Chondrocyte (in vitro differentiated cells): ENCODE measurements at regions not wholly inside any gene's neighbourhood (a gene's known extent, or its start where the extent isn't known, plus 50 kb on each side); places are given as distances from the start of the nearest gene placed in this dataset.
"Not testable (repeated sequence)": the region's sequence is repeated elsewhere in the genome, so short reads cannot be mapped to it uniquely, and the experiment has no call there.

Experiments
- DNase-seq: peaks from one replicate; pipeline ENCODE4 v3.0.0; 2021; ENCODE audit warnings: mixed read lengths, low spot score
- H3K27ac Mint-ChIP-seq: one replicate; pipeline ENCODE4 v1.8.0; 2021; ENCODE audit warnings: mild to moderate bottlenecking, moderate library complexity, mixed read lengths; ENCODE audit not compliant: unreplicated experiment
- H3K27me3 Mint-ChIP-seq: 2 replicates; pipeline ENCODE4 v1.8.0; 2021; ENCODE audit warnings: low read depth, mixed read lengths
- H3K36me3 Mint-ChIP-seq: 2 replicates; pipeline ENCODE4 v1.8.0; 2021; ENCODE audit warnings: low read depth, mixed read lengths
- H3K4me1 Mint-ChIP-seq: 2 replicates; pipeline ENCODE4 v1.8.0; 2021; ENCODE audit warnings: low read depth, mild to moderate bottlenecking, mixed read lengths
- H3K4me3 Mint-ChIP-seq: one replicate; pipeline ENCODE4 v1.8.0; 2021; ENCODE audit warnings: mild to moderate bottlenecking, moderate library complexity, mixed read lengths; ENCODE audit not compliant: unreplicated experiment
- H3K9me3 Mint-ChIP-seq: 2 replicates; pipeline ENCODE4 v1.8.0; 2021; ENCODE audit warnings: low read depth, mixed read lengths
- TF ChIP-seq, protein P1 (sequence below): fragments of 200-600 bp; sonication (generic); IDR thresholded peaks from 2 replicates; pipeline ENCODE4 v1.5.0; 2021; ENCODE audit warnings: antibody characterized with exemption, mild to moderate bottlenecking, moderate library complexity

DNA sequence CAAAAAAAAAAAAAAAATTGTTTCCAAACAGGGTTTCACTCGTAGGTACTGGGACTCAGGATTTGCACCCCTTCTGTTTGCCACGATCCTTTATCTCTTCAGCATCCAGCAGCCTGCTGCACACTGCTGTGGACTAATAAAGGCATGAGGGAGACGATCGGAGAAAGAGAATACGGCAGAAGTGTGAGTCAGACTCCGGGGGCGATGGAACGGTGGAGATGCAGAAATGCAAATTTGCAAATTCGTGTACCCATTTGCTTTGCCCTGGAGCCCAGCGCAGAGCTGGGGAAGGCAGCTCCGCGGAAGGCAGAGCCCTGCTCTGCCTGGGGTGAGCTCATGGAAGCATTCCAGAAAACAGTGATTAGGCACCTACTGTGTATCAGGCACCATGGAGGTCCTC is 270.3 kb downstream of the ASMT start:
- peaks cover 2% of the 10 kb centered on the region for H3K36me3 Mint-ChIP-seq
- H3K9me3 Mint-ChIP-seq = peaks cover 3% of the 10 kb centered on the region
- TF ChIP-seq, protein P1, sequence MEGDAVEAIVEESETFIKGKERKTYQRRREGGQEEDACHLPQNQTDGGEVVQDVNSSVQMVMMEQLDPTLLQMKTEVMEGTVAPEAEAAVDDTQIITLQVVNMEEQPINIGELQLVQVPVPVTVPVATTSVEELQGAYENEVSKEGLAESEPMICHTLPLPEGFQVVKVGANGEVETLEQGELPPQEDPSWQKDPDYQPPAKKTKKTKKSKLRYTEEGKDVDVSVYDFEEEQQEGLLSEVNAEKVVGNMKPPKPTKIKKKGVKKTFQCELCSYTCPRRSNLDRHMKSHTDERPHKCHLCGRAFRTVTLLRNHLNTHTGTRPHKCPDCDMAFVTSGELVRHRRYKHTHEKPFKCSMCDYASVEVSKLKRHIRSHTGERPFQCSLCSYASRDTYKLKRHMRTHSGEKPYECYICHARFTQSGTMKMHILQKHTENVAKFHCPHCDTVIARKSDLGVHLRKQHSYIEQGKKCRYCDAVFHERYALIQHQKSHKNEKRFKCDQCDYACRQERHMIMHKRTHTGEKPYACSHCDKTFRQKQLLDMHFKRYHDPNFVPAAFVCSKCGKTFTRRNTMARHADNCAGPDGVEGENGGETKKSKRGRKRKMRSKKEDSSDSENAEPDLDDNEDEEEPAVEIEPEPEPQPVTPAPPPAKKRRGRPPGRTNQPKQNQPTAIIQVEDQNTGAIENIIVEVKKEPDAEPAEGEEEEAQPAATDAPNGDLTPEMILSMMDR = no peak
- DNase-seq = no peak
- H3K4me1 Mint-ChIP-seq = peaks cover 5% of the 10 kb centered on the region
- no peak overlapping the region for H3K4me3 Mint-ChIP-seq
- H3K27ac Mint-ChIP-seq = no peak overlapping the region
- H3K27me3 Mint-ChIP-seq = no peaks in the 10 kb centered on the region

DNA sequence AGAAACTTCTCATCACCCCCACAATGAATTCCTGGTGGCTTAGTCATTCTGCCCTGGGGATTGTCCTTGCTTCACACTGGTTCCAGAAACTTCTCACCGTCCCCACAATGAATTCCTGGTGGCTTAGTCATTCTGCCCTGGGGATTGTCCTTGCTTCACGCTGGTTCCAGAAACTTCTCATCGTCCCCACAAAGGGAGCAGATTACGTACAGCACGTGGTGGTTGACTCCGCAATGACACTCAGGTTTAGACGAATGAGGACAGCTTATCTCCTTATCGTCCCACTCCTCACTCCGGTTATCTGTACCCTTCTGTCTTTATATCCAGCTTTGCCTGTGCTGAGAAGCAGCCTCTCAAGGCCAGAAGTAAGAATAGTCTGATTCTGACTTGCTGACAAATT is 273.4 kb downstream of the ASMT start:
- not testable (repeated sequence) for H3K4me3 Mint-ChIP-seq, H3K9me3 Mint-ChIP-seq, H3K36me3 Mint-ChIP-seq, H3K4me1 Mint-ChIP-seq, H3K27ac Mint-ChIP-seq, H3K27me3 Mint-ChIP-seq, DNase-seq

GRCh38 chrX:1894026-1894294 is 279.1 kb downstream of the ASMT start:
- Mint-ChIP-seq H3K9me3 (no peaks in the 10 kb centered on the region), H3K27me3 (no peaks in the 10 kb centered on the region), H3K27ac (no peak overlapping the region), H3K4me3 (no peak overlapping the region), H3K4me1 (no peaks in the 10 kb centered on the region), H3K36me3 (no peaks in the 10 kb centered on the region)
- TF ChIP-seq, protein P1 = no peak
- no peak for DNase-seq

DNA sequence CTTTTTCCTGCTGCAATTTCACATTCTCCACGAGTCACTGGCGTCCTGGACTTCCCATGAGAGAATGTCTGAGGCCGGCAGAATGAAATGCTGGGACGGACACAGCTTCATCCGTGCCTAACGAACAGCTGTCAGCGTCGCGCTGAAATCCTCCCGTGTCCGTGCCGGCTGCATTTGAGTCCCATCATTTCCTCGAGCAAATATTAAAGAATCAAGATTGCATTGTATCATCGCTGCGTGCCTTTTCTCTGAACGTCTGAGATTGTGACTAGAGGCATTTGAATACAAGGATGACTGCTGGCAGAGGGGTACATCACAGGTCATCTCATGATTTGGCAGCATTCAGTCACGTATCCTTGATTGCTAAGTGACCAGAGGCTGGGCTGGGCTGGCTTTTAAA is 279.9 kb downstream of the ASMT start:
- Mint-ChIP-seq H3K4me1 (no peaks in the 10 kb centered on the region), H3K9me3 (no peaks in the 10 kb centered on the region), H3K27me3 (peaks cover 2% of the 10 kb centered on the region), H3K4me3 (no peak overlapping the region), H3K36me3 (no peaks in the 10 kb centered on the region), H3K27ac (no peak overlapping the region)
- no peak for DNase-seq
- TF ChIP-seq, protein P1 = no peak

DNA sequence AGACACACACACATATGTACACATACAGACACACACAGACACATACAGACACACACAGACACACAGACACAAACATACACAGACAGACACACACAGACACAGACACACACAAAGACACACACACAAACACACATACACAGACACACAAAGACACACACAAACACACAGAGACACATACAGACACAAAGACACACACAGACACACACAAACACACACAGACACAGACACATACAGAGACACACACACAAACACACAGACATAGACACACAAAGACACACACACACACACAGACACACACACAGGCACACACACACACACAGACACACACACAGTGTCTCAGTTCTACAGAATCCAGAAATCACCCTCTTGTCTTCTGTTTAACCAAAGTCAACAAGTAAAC is 280.7 kb downstream of the ASMT start:
- Mint-ChIP-seq H3K4me3 (no peak overlapping the region), H3K36me3 (no peaks in the 10 kb centered on the region), H3K9me3 (no peaks in the 10 kb centered on the region), H3K27ac (no peak overlapping the region), H3K27me3 (peaks cover 2% of the 10 kb centered on the region), H3K4me1 (no peaks in the 10 kb centered on the region)
- TF ChIP-seq, protein P1 = no peak
- no peak for DNase-seq

- Mint-ChIP-seq H3K4me3 (no peak overlapping the region), H3K4me1 (peaks cover 6% of the 10 kb centered on the region), H3K36me3 (no peaks in the 10 kb centered on the region), H3K9me3 (no peaks in the 10 kb centered on the region), H3K27ac (no peak overlapping the region), H3K27me3 (peaks cover 2% of the 10 kb centered on the region)
- TF ChIP-seq, protein P1 = no peak
- no peak for DNase-seq
Measured at GRCh38 chrX:1899841-1900240, 285.0 kb downstream of the ASMT start.
